Activated CD4-positive, alpha-beta memory T cell treated with anti-CD3 and anti-CD28 coated beads, Interleukin-2, amount 10 ng/mL, durations not matched to agents 7 days and 5 days (primary cell): ENCODE measurements at regions not wholly inside any gene's neighbourhood (a gene's known extent, or its start where the extent isn't known, plus 50 kb on each side); places are given as distances from the start of the nearest gene placed in this dataset.
"Not testable (repeated sequence)": the region's sequence is repeated elsewhere in the genome, so short reads cannot be mapped to it uniquely, and the experiment has no call there.

ENCODE experiments used
- CTCF ChIA-PET: fragments of 350-600 bp; sonication (Branson Sonifier 250); formaldehyde crosslinking; loops from one replicate; lab custom pipeline; 2021; ENCODE audit warnings: antibody characterized with exemption, inconsistent platforms; lab: Charles Lee
- POLR2A ChIA-PET: fragments of 350-600 bp; sonication (Branson Sonifier 250); formaldehyde crosslinking; loops from one replicate; lab custom pipeline; 2021; ENCODE audit warnings: antibody characterized with exemption; lab: Charles Lee
- DNase-seq: peaks from one replicate; pipeline ENCODE4 v3.0.0-alpha.2; 2020
- H3K27ac Mint-ChIP-seq: one replicate; pipeline ENCODE4 v1.8.0; 2021; ENCODE audit warnings: mild to moderate bottlenecking, mixed read lengths
- H3K27me3 Mint-ChIP-seq: one replicate; pipeline ENCODE4 v1.8.0; 2021; ENCODE audit warnings: mixed read lengths
- H3K36me3 Mint-ChIP-seq: one replicate; pipeline ENCODE4 v1.8.0; 2021; ENCODE audit warnings: low read depth, mixed read lengths
- H3K4me1 Mint-ChIP-seq: one replicate; pipeline ENCODE4 v1.8.0; 2021; ENCODE audit warnings: mixed read lengths
- H3K4me3 Mint-ChIP-seq: one replicate; pipeline ENCODE4 v1.8.0; 2021; ENCODE audit warnings: mild to moderate bottlenecking, mixed read lengths
- H3K9me3 Mint-ChIP-seq: one replicate; pipeline ENCODE4 v1.8.0; 2021; ENCODE audit warnings: mixed read lengths

GRCh38 chr14:76289276-76289675 is 86.7 kb upstream of the ESRRB start:
- H3K27me3 Mint-ChIP-seq: peaks cover 6% of the 10 kb centered on the region
- no peaks in the 10 kb centered on the region for H3K36me3 Mint-ChIP-seq
- ChIA-PET POLR2A (no interaction called here), CTCF (no interaction called here)
- DNase-seq: no peak
- H3K4me3 Mint-ChIP-seq: no peak overlapping the region
- H3K27ac Mint-ChIP-seq: no peak overlapping the region
- H3K9me3 Mint-ChIP-seq: no peaks in the 10 kb centered on the region
- H3K4me1 Mint-ChIP-seq: no peaks in the 10 kb centered on the region

GRCh38 chr14:76292561-76292960 is 83.4 kb upstream of the ESRRB start:
- no peak for DNase-seq
- Mint-ChIP-seq H3K4me3 (no peak overlapping the region), H3K9me3 (no peaks in the 10 kb centered on the region), H3K4me1 (no peaks in the 10 kb centered on the region), H3K36me3 (no peaks in the 10 kb centered on the region), H3K27ac (no peak overlapping the region), H3K27me3 (peaks cover 9% of the 10 kb centered on the region)
- ChIA-PET CTCF (no interaction called here), POLR2A (no interaction called here)

- H3K27ac Mint-ChIP-seq: no peak overlapping the region
- H3K4me1 Mint-ChIP-seq: no peaks in the 10 kb centered on the region
- H3K9me3 Mint-ChIP-seq: no peaks in the 10 kb centered on the region
- H3K27me3 Mint-ChIP-seq: peaks cover 13% of the 10 kb centered on the region
- no peak overlapping the region for H3K4me3 Mint-ChIP-seq
- ChIA-PET CTCF (no interaction called here), POLR2A (no interaction called here)
- no peak for DNase-seq
- no peaks in the 10 kb centered on the region for H3K36me3 Mint-ChIP-seq
Measured at GRCh38 chr14:76293221-76293620, 82.7 kb upstream of the ESRRB start.

- no peaks in the 10 kb centered on the region for H3K4me1 Mint-ChIP-seq
- H3K36me3 Mint-ChIP-seq: no peaks in the 10 kb centered on the region
- peaks cover 13% of the 10 kb centered on the region for H3K27me3 Mint-ChIP-seq
- H3K27ac Mint-ChIP-seq: no peak overlapping the region
- CTCF ChIA-PET: no interaction called here
- H3K4me3 Mint-ChIP-seq: no peak overlapping the region
- no peaks in the 10 kb centered on the region for H3K9me3 Mint-ChIP-seq
- DNase-seq: no peak
- POLR2A ChIA-PET: no interaction called here
Measured at GRCh38 chr14:76293923-76294322, 82.0 kb upstream of the ESRRB start.

- Mint-ChIP-seq H3K36me3 (no peaks in the 10 kb centered on the region), H3K4me3 (no peak overlapping the region), H3K27ac (no peak overlapping the region), H3K4me1 (no peaks in the 10 kb centered on the region), H3K27me3 (peaks cover 13% of the 10 kb centered on the region), H3K9me3 (no peaks in the 10 kb centered on the region)
- DNase-seq: no peak
- CTCF ChIA-PET: no interaction called here
- POLR2A ChIA-PET: no interaction called here
Measured at GRCh38 chr14:76294876-76295275, 81.1 kb upstream of the ESRRB start.

GRCh38 chr14:76298896-76299295 is 77.0 kb upstream of the ESRRB start:
- H3K9me3 Mint-ChIP-seq: no peaks in the 10 kb centered on the region
- no peaks in the 10 kb centered on the region for H3K36me3 Mint-ChIP-seq
- H3K4me3 Mint-ChIP-seq: no peak overlapping the region
- DNase-seq: no peak
- no peak overlapping the region for H3K27ac Mint-ChIP-seq
- peaks cover 17% of the 10 kb centered on the region for H3K27me3 Mint-ChIP-seq
- ChIA-PET CTCF (no interaction called here), POLR2A (no interaction called here)
- H3K4me1 Mint-ChIP-seq: no peaks in the 10 kb centered on the region

GRCh38 chr14:76303188-76303587 is 72.7 kb upstream of the ESRRB start:
- CTCF ChIA-PET: interaction anchor here (0.6 kb wide), 2 partner anchors 90 to 169 kb away, joined by 3 read pairs; no protein-coding TSS in a partner anchor
- H3K4me3 Mint-ChIP-seq, DNase-seq, POLR2A ChIA-PET, H3K27ac Mint-ChIP-seq, H3K9me3 Mint-ChIP-seq, H3K4me1 Mint-ChIP-seq, H3K36me3 Mint-ChIP-seq: not testable (repeated sequence)
- H3K27me3 Mint-ChIP-seq: peaks cover 16% of the 10 kb centered on the region

GRCh38 chr14:76304536-76305267 is 71.2 kb upstream of the ESRRB start:
- ChIA-PET CTCF (no interaction called here), POLR2A (no interaction called here)
- no peaks in the 10 kb centered on the region for H3K36me3 Mint-ChIP-seq
- DNase-seq: no peak
- H3K27me3 Mint-ChIP-seq: peaks cover 26% of the 10 kb centered on the region
- H3K4me3 Mint-ChIP-seq: no peak overlapping the region
- no peaks in the 10 kb centered on the region for H3K4me1 Mint-ChIP-seq
- no peaks in the 10 kb centered on the region for H3K9me3 Mint-ChIP-seq
- H3K27ac Mint-ChIP-seq: no peak overlapping the region

- no peak for DNase-seq
- Mint-ChIP-seq H3K27ac (no peak overlapping the region), H3K27me3 (peaks cover 30% of the 10 kb centered on the region), H3K4me1 (no peaks in the 10 kb centered on the region), H3K9me3 (no peaks in the 10 kb centered on the region), H3K4me3 (no peak overlapping the region), H3K36me3 (no peaks in the 10 kb centered on the region)
- ChIA-PET CTCF (no interaction called here), POLR2A (no interaction called here)
Measured at GRCh38 chr14:76305268-76305826, 70.6 kb upstream of the ESRRB start.

GRCh38 chr14:76306131-76306530 is 69.8 kb upstream of the ESRRB start:
- no peak for DNase-seq
- Mint-ChIP-seq H3K27ac (no peak overlapping the region), H3K9me3 (no peaks in the 10 kb centered on the region), H3K4me3 (no peak overlapping the region), H3K27me3 (peaks cover 38% of the 10 kb centered on the region), H3K36me3 (no peaks in the 10 kb centered on the region), H3K4me1 (no peaks in the 10 kb centered on the region)
- ChIA-PET POLR2A (no interaction called here), CTCF (no interaction called here)

- Mint-ChIP-seq H3K27ac (no peak overlapping the region), H3K4me1 (no peaks in the 10 kb centered on the region), H3K27me3 (peaks cover 43% of the 10 kb centered on the region), H3K36me3 (no peaks in the 10 kb centered on the region), H3K9me3 (no peaks in the 10 kb centered on the region), H3K4me3 (no peak overlapping the region)
- ChIA-PET CTCF (no interaction called here), POLR2A (no interaction called here)
- no peak for DNase-seq
Measured at GRCh38 chr14:76307786-76308780, 67.9 kb upstream of the ESRRB start.

GRCh38 chr14:76309572-76310162 is 66.3 kb upstream of the ESRRB start:
- no peaks in the 10 kb centered on the region for H3K9me3 Mint-ChIP-seq

More at GRCh38 chr14:76309572-76310162, 66.3 kb upstream of the ESRRB start:
- no peak overlapping the region for H3K27ac Mint-ChIP-seq
- H3K27me3 Mint-ChIP-seq: peaks cover 49% of the 10 kb centered on the region
- no peaks in the 10 kb centered on the region for H3K36me3 Mint-ChIP-seq
- no peak overlapping the region for H3K4me3 Mint-ChIP-seq
- H3K4me1 Mint-ChIP-seq: no peaks in the 10 kb centered on the region
- ChIA-PET POLR2A (no interaction called here), CTCF (no interaction called here)
- DNase-seq: no peak
